H1 (cell line): ENCODE measurements at regions not wholly inside any gene's neighbourhood (a gene's known extent, or its start where the extent isn't known, plus 50 kb on each side); places are given as distances from the start of the nearest gene placed in this dataset.

Experiments used
- E2F6 ChIP-seq: IDR thresholded peaks from 2 replicates; pipeline ENCODE4 v1.6.1; 2012; ENCODE audit warnings: inconsistent platforms
- POLR2A ChIP-seq, 2 experiments: IDR thresholded peaks; 1 replicate in 1 of 2; 2 replicates in 1 of 2; pipeline ENCODE4 v1.6.1; 2011; ENCODE audit warnings: low read depth in 2 of 2, low read length in 2 of 2, mild to moderate bottlenecking in 2 of 2; ENCODE audit errors: control extremely low read depth in 1 of 2

DNA sequence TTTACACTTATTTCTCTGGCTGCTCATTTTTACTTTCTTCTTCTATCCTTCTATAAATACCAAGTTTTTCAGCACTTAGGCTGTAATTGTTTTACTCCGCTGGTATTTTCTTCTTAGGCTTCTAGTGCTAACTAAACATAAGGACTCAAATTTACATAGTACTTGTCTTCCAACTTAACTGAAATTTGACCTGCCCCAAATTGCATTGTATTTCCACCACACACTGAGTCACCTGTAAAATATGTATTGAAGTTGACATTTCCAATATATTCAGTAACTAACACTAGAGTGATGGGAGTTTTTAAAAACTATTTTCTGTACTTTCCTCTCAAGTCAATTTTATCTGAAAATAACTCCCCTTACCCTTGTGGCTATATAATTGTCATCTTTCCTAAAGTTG, 1794.1 kb upstream of the RAG2 start:
- TF ChIP-seq E2F6: no peak
- TF ChIP-seq POLR2A (IDR thresholded peaks at IDR 0.05; ENCODE audit: control extremely low read depth in 1 of 2, low read depth in 2 of 2, low read length in 2 of 2): no peak
